Ammon's horn (tissue), 1 donor: ENCODE measurements at regions not wholly inside any gene's neighbourhood (a gene's known extent, or its start where the extent isn't known, plus 50 kb on each side); places are given as distances from the start of the nearest gene placed in this dataset.

ENCODE experiments used
- DNase-seq: peaks from one replicate; pipeline ENCODE4 v3.0.0-alpha.2; 2016; ENCODE audit warnings: low spot score

DNA sequence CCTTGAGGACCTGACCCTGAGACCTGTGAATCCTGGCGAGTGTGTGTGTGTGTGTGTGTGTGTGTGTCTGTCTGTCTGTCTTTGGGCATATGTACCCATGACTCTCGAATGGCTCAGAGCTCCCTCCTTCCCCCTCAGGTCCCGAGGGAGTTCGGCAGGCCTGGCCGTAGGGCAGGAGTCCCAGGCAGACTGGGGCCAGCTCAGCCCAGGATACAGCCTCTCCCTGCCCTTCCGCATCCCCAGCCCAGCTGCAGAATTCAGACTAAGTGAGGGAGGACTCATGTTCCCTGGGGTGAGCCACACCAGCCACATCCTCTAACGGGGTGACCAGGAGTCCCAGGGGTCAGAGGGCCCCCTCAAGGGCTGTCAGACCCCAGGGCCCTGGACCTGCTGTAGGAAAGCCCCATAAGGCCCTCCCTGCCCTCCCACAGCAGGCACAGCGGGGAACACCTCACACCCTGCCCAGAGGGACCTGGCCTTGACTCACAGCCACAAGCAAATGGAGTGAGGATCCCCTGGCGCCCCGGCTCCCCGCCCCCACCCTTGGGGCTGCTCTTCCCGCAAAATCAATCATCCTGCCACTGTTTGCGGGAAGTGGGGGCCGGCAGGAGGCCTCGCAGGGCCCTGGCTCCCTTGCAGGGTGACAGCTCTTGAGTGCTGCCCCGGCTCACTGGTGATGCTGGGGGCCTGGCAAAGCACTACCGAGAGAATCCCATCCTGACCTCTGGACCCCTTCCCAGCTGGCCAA is 101.7 kb upstream of the CASZ1 start:
- DNase-seq: no peak

DNA sequence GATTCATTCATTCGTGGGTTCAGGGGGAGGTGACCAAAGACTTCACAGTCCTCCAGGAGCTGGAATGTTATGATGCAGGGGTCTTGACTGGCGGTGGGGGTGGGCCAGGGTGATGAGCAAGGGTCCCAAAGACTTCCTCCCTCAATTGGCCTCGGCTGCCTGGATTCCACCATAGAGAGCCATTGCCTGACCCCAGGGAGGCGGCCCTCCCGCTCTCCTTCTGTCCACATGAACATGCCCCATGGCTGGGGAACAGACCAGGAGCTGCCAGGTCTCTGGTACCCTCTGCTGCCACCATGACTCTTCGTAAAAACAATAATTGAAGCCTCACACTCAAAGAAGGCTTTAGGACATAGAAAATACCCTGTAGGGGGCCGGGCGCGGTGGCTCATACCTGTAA is 102.5 kb upstream of the CASZ1 start:
- DNase-seq: no peak

DNA sequence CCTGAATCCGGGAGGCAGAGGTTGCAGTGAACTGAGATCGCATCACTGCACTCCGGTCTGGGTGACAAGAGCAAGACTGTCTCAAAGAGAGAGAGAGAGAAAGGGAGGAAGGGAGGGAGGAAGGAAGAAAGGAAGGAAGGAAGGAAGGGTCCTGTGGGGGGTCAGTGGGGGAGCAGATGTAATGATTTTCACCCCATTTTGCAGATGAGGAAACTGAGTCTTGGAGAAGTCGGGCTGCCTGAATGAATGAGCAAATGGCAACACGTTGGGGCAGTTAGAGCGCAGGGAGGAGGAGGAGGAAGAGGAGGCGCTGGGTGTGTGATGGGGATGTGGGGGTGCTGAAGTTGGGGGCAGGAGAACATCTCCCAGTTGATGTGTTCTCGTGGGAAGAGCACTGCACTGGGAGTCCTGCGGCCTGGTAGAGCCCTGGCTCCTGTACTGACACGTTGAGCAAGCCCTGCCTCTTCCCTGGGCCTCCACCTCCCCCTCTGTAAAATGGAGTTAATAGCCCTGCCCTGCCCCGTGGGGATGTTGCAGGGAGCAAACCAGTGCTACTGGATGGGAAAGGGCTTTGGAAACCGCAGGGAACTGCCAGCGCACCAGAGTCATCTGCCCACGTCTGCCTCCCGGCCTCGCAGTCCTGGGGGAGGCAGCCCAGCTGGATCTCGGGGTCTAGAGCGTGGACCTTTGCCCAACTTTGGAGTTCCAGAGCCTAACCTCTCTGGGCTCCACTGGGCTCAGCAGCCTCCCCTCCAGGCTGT is 103.2 kb upstream of the CASZ1 start:
- DNase-seq: no peak

DNA sequence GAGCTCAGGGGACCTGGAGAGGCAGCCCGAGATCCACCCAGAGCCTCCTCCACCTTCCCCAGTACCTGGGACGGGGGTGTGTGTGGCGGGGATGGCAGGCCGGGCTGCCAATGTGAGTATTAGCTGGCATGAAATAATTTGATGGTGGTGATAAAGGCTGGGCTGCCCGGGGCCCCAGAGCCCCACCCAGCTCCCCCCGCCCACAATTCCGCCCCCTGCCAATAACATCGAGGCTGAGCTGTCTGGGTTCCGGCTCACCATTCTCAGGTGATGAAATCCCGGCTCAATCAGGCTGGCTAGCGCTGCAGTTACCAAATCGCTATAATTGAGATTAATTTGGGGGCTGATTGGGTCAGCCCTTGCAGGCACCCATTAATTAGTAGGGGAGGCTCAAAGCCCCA is 103.8 kb upstream of the CASZ1 start:
- no peak for DNase-seq

DNA sequence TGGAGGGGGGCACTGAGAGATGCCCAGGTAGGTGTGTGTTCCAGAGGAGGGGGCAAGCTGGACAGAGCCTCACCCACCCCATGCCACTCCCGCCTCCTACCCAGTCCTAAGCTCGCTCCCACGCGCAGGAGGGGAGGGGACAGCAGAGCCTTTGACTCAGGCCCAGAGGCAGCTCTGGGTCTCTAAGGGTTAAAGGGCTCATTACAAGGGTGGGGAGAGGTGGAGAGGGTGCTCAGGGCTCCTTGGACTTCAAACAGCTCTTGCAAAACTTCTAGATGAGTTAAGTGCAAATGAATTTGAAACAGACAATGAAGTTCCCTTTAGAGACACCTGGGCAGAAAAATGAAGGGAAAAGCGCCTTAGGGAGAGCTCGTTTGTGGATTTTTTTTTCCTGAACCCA is 104.2 kb upstream of the CASZ1 start:
- DNase-seq: no peak

GRCh38 chr1:10901091-10901890 is 104.8 kb upstream of the CASZ1 start:
- peak; percentile 24 for DNase-seq

- DNase-seq: no peak
Measured at GRCh38 chr1:10901891-10902805, 105.7 kb upstream of the CASZ1 start.

GRCh38 chr1:10903421-10903820 is 107.0 kb upstream of the CASZ1 start:
- no peak for DNase-seq

DNA sequence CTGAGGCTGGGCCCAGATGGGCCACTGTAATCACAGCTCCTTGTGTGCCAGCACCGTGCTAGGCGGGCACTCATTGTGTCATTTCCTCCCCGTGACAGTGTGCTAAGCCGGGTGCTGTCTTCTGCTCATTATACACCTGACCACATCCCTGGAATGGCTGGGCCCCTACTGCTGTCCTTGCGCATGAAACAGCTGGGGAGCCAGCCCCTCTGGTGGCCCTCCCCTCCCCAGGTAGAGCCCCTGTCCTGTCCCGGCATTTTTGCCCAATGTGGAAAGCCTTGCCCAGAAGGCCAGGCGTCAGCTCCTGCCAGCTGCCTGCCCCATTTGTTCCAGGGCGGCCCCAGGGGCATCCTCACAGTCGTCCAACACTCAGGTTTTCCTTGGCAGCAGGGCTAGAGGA is 107.4 kb upstream of the CASZ1 start:
- no peak for DNase-seq

- DNase-seq: no peak
Measured at GRCh38 chr1:10904396-10905358, 107.8 kb upstream of the TARDBP start.

DNA sequence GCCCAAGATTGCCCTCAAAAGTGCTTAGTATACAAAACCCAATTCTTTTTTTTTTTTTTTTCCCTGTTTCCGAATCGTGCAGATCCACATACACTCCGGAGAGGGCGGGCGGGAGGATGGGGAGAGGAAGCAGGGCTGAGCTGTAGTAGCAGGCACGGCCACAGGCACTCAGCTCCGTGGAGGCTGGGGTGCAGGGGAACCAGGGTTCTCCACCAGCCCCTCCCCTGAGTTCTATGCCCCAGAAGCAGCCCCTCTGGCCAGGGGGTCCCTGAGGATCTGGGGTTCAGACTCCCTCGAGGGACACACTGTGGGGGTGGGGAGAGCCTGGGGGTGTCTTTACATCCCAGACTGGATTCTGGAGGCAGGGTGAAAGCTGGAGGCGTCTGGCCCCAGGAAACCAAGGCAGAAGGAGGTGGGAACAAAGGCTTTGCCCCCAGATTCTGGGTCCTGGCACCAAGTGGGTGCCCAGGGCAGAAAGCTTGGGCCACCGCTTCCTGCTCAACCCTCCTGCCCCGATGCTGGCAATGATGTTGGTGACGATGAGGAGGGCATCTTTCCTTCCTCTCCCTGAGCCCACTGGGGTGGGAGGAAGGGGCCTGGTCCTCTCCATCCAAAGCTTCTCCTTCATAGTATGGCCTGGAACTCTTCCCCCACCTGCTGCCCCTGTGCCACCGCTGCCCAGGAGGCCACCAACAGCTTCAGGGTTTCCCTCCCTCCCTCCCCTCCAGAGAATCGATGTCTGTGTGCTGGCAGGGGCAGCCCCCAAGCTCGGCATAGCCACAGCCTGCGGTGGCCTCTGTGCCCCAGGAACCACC is 106.4 kb upstream of the TARDBP start:
- no peak for DNase-seq

DNA sequence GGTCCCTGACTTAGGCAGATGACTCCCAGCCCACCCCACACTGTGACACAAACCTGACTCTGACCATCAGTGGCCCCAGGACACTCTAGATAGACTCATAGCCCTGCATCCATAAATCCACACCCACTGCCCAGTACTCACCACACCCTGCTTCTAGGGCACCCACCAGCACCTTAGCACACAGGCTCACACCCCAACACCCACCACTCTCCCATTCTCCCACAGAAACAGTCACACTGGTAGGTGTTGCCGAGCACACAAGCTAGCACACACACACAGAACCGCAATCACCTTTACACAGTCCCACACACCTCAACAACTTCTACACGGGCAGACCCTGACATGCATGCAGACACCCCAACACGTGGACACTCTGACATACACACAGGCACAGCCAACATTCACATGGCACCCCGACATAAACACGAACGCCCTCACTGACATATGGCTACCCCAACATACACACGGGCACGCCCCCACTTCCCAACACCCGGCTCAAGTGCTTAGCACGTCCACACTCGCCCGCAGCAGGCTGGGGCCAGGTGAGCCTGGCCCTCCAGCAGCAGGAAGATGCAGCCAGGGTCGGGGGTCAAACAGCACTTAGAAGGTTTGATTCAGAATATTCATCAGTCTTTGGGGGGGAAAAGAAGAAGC is 105.5 kb upstream of the TARDBP start:
- no peak for DNase-seq

DNA sequence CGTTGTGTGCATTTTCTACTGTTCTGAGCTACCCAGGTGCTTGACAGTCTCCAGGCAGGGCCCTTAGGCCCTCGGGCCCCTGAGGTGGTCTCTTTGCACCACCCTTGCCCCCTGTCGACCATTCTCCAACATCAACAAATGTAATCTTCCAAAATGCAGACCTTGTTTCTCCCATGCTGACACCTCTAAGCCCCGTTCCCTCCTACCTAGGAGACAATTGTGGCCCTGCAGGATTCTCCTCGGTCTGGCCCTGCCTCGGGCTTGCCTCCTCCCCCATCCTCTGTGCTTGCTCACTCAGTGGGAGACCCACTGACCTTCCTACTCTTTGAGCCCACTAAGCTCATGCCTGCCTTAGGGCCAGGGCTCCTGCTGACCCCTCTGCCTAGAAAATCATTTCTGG is 104.2 kb upstream of the TARDBP start:
- DNase-seq: no peak

GRCh38 chr1:10909697-10910680 is 102.5 kb upstream of the TARDBP start:
- peak; percentile 7 for DNase-seq

GRCh38 chr1:10910681-10911489 is 101.6 kb upstream of the TARDBP start:
- DNase-seq: no peak

DNA sequence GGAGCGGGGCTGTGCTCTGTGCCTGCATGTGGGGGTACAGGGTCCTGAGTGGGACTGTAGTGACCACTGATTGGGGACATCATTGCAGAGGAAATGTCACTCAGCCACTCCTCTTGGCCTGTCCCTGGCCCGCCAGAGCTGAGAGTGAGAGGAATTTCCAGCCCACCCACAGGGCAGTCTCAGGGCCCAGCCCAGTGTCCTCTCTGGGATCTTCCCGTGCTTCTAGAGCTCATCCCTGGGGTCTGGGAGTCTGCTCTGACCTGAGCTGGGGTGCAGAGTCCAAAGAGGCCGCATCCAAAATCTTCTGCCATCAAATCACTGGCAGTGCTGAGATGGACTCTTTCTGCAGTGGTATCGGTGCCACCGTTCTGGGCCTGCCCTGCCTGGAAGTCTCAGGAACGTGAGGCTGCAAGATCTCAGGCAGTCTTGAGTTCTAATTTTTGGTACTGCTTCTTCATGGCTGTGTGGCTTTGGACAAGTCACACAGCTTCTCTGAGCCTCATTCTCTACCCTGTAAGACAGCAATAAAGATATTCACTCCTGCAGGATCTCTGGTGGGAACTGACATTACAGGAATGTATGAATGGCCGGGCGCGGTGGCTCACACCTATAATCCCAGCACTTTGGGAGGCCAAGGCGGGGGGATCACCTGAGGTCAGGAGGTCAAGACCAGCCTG is 100.8 kb upstream of the TARDBP start:
- DNase-seq: no peak
